A673 (cell line): ENCODE measurements at regions not wholly inside any gene's neighbourhood (a gene's known extent, or its start where the extent isn't known, plus 50 kb on each side); places are given as distances from the start of the nearest gene placed in this dataset.

Experiments used
- BruUV-seq: library from RNA; stranded (reverse); fragments of 400-500 nt; replicated peaks from 2 replicates; lab custom pipeline; 2021; lab: Mats Ljungman, UMichigan
- CTCF ChIA-PET: fragments of 300-600 bp; sonication (Branson Sonifier 250); formaldehyde crosslinking; loops from one replicate; lab custom pipeline; 2022; ENCODE audit warnings: antibody characterized with exemption; lab: Charles Lee
- POLR2A ChIA-PET: fragments of 300-600 bp; sonication (Branson Sonifier 250); formaldehyde crosslinking; loops from one replicate; lab custom pipeline; 2022; ENCODE audit warnings: antibody characterized with exemption; ENCODE audit not compliant: low non-redundant PET; lab: Charles Lee
- DNase-seq: peaks from one replicate; pipeline ENCODE4 v3.0.0-alpha.2; 2015; ENCODE audit warnings: low spot score
- H3K27ac ChIP-seq: fragments of 200-600 bp; sonication (generic); 2 replicates; pipeline ENCODE4 v1.5.1; 2016; ENCODE audit warnings: mixed run types, low read depth, mild to moderate bottlenecking, mixed read lengths, antibody characterized with exemption, low read length; ENCODE audit not compliant: poor library complexity, severe bottlenecking
- H3K27me3 ChIP-seq: fragments of 200-600 bp; sonication (generic); replicated peaks from 2 replicates; pipeline ENCODE4 v1.6.1; 2017; ENCODE audit warnings: mixed run types, low read depth, mild to moderate bottlenecking, mixed read lengths, antibody characterized with exemption, low read length; ENCODE audit not compliant: insufficient read depth, poor library complexity
- H3K36me3 ChIP-seq: fragments of 200-600 bp; sonication (generic); 2 replicates; pipeline ENCODE4 v1.6.1; 2016; ENCODE audit warnings: mixed run types, mild to moderate bottlenecking, mixed read lengths, antibody characterized with exemption, low read length; ENCODE audit not compliant: insufficient read depth, poor library complexity, severe bottlenecking
- H3K4me1 ChIP-seq: fragments of 200-600 bp; sonication (generic); 2 replicates; pipeline ENCODE4 v1.6.1; 2017; ENCODE audit warnings: mixed run types, mild to moderate bottlenecking, mixed read lengths, antibody characterized with exemption, low read length; ENCODE audit not compliant: insufficient read depth, poor library complexity, severe bottlenecking
- H3K4me3 ChIP-seq: fragments of 200-600 bp; sonication (generic); 2 replicates; pipeline ENCODE4 v1.5.1; 2016; ENCODE audit warnings: low read depth, mixed run types, mild to moderate bottlenecking, mixed read lengths, low read length; ENCODE audit not compliant: poor library complexity, severe bottlenecking
- H3K9me3 ChIP-seq: fragments of 200-600 bp; sonication (generic); 2 replicates; pipeline ENCODE4 v1.6.1; 2016; ENCODE audit warnings: mixed run types, low read depth, mild to moderate bottlenecking, mixed read lengths, antibody characterized with exemption, low read length; ENCODE audit not compliant: poor library complexity, severe bottlenecking
- CTCF ChIP-seq: fragments of 300-800, 200-600 bp; sonication (generic); conservative IDR thresholded peaks from 2 replicates; pipeline ENCODE4 v1.5.1; 2017; ENCODE audit warnings: low read depth, mild to moderate bottlenecking, antibody characterized with exemption, low read length, moderate library complexity, mixed read lengths
- EZH2 ChIP-seq: fragments of 200-600 bp; sonication (generic); IDR thresholded peaks from 2 replicates; pipeline ENCODE4 v1.6.1; 2017; ENCODE audit warnings: borderline replicate concordance, low read depth, mild to moderate bottlenecking, mixed read lengths, antibody characterized with exemption, low read length; ENCODE audit not compliant: poor library complexity, severe bottlenecking
- intact Hi-C: fragments of 100-400 bp; cut with micrococcal nuclease; formaldehyde crosslinking; loops from one replicate; pipeline ENCODE4 v1.10.0; 2022; ENCODE audit not compliant: unreplicated experiment

GRCh38 chr1:90557706-90558105 lies 159.4 kb downstream of the BARHL2 start:
- CTCF ChIA-PET, result no interaction called here

GRCh38 chr1:90550626-90551406 lies 166.3 kb downstream of the BARHL2 start:
- intact Hi-C loops, result no loop called here
- DNase-seq, result no peak
- TF ChIP-seq EZH2 (no peak), CTCF (no peak)
- ChIA-PET CTCF (no interaction called here), POLR2A (no interaction called here)
- Histone ChIP-seq H3K27me3 (no peaks in the 10 kb centered on the region), H3K27ac (no peak overlapping the region), H3K9me3 (no peaks in the 10 kb centered on the region), H3K36me3 (no peaks in the 10 kb centered on the region), H3K4me3 (no peak overlapping the region), H3K4me1 (no peaks in the 10 kb centered on the region)
- BruUV-seq, result no TSS peak

More at GRCh38 chr1:90557706-90558105, 159.4 kb downstream of the BARHL2 start:
- Histone ChIP-seq H3K4me3 (no peak overlapping the region), H3K36me3 (no peaks in the 10 kb centered on the region), H3K9me3 (no peaks in the 10 kb centered on the region), H3K27me3 (no peaks in the 10 kb centered on the region), H3K4me1 (peaks cover 12% of the 10 kb centered on the region), H3K27ac (no peak overlapping the region)
- TF ChIP-seq CTCF (no peak), EZH2 (no peak)
- no TSS peak for BruUV-seq
- no peak for DNase-seq
- POLR2A ChIA-PET, result no interaction called here
- intact Hi-C loops, result no loop called here

- no peak overlapping the region for H3K27ac ChIP-seq
- BruUV-seq, result no TSS peak
- DNase-seq, result no peak
- CTCF ChIA-PET, result no interaction called here
- H3K27me3 ChIP-seq, result no peaks in the 10 kb centered on the region
- H3K4me3 ChIP-seq, result no peak overlapping the region
- no peaks in the 10 kb centered on the region for H3K4me1 ChIP-seq
- POLR2A ChIA-PET, result interaction anchor here (0.6 kb wide), 1 partner anchor 172 kb away, joined by 3 read pairs; no protein-coding TSS in a partner anchor
- H3K36me3 ChIP-seq, result no peaks in the 10 kb centered on the region
- intact Hi-C loops, result no loop called here
- no peaks in the 10 kb centered on the region for H3K9me3 ChIP-seq
- TF ChIP-seq CTCF (no peak), EZH2 (no peak)
These were observed 172.7 kb downstream of the BARHL2 start for GRCh38 chr1:90544356-90544755.
